H1 (cell line): ENCODE measurements at regions not wholly inside any gene's neighbourhood (a gene's known extent, or its start where the extent isn't known, plus 50 kb on each side); places are given as distances from the start of the nearest gene placed in this dataset.

Experiments
- ASH2L ChIP-seq: fragments of 200-600, 300-600 bp; sonication (generic); IDR thresholded peaks from one replicate; pipeline ENCODE4 v1.7.1; 2017; ENCODE audit warnings: low read length
- KDM5A ChIP-seq: fragments of 200-600 bp; IDR thresholded peaks from 2 replicates; pipeline ENCODE4 v1.7.1; 2012; ENCODE audit warnings: mild to moderate bottlenecking, low read length, inconsistent platforms, mixed read lengths
- POLR2A ChIP-seq, 2 experiments: IDR thresholded peaks; 1 replicate in 1 of 2; 2 replicates in 1 of 2; pipeline ENCODE4 v1.6.1; 2011; ENCODE audit warnings: low read depth in 2 of 2, low read length in 2 of 2, mild to moderate bottlenecking in 2 of 2; ENCODE audit errors: control extremely low read depth in 1 of 2
- SP4 ChIP-seq: IDR thresholded peaks from 2 replicates; pipeline ENCODE4 v1.6.1; 2012; ENCODE audit warnings: low read length, inconsistent platforms
- TF ChIP-seq, protein P1 (sequence below): fragments of 300-600 bp; sonication (generic); IDR thresholded peaks from 2 replicates; pipeline ENCODE4 v1.7.1; 2012; ENCODE audit warnings: low read length, moderate library complexity, mild to moderate bottlenecking, inconsistent platforms; ENCODE audit not compliant: insufficient replicate concordance
- TF ChIP-seq, protein P2 (sequence below): IDR thresholded peaks from 2 replicates; pipeline ENCODE4 v1.6.1; 2012; ENCODE audit warnings: inconsistent platforms

GRCh38 chr22:20654343-20655208, 119.3 kb upstream of the SERPIND1 start (continued):
- TF ChIP-seq, protein P1, sequence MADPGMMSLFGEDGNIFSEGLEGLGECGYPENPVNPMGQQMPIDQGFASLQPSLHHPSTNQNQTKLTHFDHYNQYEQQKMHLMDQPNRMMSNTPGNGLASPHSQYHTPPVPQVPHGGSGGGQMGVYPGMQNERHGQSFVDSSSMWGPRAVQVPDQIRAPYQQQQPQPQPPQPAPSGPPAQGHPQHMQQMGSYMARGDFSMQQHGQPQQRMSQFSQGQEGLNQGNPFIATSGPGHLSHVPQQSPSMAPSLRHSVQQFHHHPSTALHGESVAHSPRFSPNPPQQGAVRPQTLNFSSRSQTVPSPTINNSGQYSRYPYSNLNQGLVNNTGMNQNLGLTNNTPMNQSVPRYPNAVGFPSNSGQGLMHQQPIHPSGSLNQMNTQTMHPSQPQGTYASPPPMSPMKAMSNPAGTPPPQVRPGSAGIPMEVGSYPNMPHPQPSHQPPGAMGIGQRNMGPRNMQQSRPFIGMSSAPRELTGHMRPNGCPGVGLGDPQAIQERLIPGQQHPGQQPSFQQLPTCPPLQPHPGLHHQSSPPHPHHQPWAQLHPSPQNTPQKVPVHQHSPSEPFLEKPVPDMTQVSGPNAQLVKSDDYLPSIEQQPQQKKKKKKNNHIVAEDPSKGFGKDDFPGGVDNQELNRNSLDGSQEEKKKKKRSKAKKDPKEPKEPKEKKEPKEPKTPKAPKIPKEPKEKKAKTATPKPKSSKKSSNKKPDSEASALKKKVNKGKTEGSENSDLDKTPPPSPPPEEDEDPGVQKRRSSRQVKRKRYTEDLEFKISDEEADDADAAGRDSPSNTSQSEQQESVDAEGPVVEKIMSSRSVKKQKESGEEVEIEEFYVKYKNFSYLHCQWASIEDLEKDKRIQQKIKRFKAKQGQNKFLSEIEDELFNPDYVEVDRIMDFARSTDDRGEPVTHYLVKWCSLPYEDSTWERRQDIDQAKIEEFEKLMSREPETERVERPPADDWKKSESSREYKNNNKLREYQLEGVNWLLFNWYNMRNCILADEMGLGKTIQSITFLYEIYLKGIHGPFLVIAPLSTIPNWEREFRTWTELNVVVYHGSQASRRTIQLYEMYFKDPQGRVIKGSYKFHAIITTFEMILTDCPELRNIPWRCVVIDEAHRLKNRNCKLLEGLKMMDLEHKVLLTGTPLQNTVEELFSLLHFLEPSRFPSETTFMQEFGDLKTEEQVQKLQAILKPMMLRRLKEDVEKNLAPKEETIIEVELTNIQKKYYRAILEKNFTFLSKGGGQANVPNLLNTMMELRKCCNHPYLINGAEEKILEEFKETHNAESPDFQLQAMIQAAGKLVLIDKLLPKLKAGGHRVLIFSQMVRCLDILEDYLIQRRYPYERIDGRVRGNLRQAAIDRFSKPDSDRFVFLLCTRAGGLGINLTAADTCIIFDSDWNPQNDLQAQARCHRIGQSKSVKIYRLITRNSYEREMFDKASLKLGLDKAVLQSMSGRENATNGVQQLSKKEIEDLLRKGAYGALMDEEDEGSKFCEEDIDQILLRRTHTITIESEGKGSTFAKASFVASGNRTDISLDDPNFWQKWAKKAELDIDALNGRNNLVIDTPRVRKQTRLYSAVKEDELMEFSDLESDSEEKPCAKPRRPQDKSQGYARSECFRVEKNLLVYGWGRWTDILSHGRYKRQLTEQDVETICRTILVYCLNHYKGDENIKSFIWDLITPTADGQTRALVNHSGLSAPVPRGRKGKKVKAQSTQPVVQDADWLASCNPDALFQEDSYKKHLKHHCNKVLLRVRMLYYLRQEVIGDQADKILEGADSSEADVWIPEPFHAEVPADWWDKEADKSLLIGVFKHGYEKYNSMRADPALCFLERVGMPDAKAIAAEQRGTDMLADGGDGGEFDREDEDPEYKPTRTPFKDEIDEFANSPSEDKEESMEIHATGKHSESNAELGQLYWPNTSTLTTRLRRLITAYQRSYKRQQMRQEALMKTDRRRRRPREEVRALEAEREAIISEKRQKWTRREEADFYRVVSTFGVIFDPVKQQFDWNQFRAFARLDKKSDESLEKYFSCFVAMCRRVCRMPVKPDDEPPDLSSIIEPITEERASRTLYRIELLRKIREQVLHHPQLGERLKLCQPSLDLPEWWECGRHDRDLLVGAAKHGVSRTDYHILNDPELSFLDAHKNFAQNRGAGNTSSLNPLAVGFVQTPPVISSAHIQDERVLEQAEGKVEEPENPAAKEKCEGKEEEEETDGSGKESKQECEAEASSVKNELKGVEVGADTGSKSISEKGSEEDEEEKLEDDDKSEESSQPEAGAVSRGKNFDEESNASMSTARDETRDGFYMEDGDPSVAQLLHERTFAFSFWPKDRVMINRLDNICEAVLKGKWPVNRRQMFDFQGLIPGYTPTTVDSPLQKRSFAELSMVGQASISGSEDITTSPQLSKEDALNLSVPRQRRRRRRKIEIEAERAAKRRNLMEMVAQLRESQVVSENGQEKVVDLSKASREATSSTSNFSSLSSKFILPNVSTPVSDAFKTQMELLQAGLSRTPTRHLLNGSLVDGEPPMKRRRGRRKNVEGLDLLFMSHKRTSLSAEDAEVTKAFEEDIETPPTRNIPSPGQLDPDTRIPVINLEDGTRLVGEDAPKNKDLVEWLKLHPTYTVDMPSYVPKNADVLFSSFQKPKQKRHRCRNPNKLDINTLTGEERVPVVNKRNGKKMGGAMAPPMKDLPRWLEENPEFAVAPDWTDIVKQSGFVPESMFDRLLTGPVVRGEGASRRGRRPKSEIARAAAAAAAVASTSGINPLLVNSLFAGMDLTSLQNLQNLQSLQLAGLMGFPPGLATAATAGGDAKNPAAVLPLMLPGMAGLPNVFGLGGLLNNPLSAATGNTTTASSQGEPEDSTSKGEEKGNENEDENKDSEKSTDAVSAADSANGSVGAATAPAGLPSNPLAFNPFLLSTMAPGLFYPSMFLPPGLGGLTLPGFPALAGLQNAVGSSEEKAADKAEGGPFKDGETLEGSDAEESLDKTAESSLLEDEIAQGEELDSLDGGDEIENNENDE, result no peak
- TF ChIP-seq SP4 (no peak), POLR2A (IDR thresholded peaks at IDR 0.05; ENCODE audit: control extremely low read depth in 1 of 2, low read depth in 2 of 2, low read length in 2 of 2) (no peak), ASH2L (no peak), KDM5A (no peak)
- TF ChIP-seq, protein P2, sequence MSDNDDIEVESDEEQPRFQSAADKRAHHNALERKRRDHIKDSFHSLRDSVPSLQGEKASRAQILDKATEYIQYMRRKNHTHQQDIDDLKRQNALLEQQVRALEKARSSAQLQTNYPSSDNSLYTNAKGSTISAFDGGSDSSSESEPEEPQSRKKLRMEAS, result no peak
